PFSK-1 (cell line): ENCODE measurements at regions not wholly inside any gene's neighbourhood (a gene's known extent, or its start where the extent isn't known, plus 50 kb on each side); places are given as distances from the start of the nearest gene placed in this dataset.

Experiments
- FOXP2 ChIP-seq: optimal IDR thresholded peaks from 2 replicates; pipeline ENCODE3; 2011; ENCODE audit warnings: borderline replicate concordance, control low read depth, inconsistent platforms; ENCODE audit not compliant: insufficient read depth; ENCODE audit errors: extremely low read length, extremely low read depth
- POLR2AphosphoS5 ChIP-seq: IDR thresholded peaks from 2 replicates; pipeline ENCODE4 v1.6.1; 2012; ENCODE audit warnings: low read depth, mild to moderate bottlenecking, control low read depth, low read length, moderate library complexity
- SIN3A ChIP-seq: IDR thresholded peaks from 2 replicates; pipeline ENCODE4 v1.6.1; 2012; ENCODE audit warnings: mild to moderate bottlenecking, low read length, moderate library complexity, borderline replicate concordance; ENCODE audit not compliant: insufficient read depth
- TAF1 ChIP-seq: IDR thresholded peaks from 2 replicates; pipeline ENCODE4 v1.6.1; 2012; ENCODE audit warnings: low read length, control low read depth, borderline replicate concordance; ENCODE audit not compliant: insufficient read depth
- TF ChIP-seq, protein P1 (sequence below), 2 experiments: IDR thresholded peaks; 2 replicates each; pipeline versions ENCODE4 v1.6.1 to v1.8.0; 2011 to 2012; ENCODE audit warnings: low read depth in 2 of 2, low read length in 2 of 2, control low read depth in 1 of 2, inconsistent platforms in 1 of 2, mild to moderate bottlenecking in 1 of 2, moderate library complexity in 1 of 2; ENCODE audit not compliant: insufficient read depth in 1 of 2

- TF ChIP-seq TAF1 (no peak), SIN3A (no peak), POLR2AphosphoS5 (no peak), FOXP2 (no peak)
- TF ChIP-seq, protein P1, sequence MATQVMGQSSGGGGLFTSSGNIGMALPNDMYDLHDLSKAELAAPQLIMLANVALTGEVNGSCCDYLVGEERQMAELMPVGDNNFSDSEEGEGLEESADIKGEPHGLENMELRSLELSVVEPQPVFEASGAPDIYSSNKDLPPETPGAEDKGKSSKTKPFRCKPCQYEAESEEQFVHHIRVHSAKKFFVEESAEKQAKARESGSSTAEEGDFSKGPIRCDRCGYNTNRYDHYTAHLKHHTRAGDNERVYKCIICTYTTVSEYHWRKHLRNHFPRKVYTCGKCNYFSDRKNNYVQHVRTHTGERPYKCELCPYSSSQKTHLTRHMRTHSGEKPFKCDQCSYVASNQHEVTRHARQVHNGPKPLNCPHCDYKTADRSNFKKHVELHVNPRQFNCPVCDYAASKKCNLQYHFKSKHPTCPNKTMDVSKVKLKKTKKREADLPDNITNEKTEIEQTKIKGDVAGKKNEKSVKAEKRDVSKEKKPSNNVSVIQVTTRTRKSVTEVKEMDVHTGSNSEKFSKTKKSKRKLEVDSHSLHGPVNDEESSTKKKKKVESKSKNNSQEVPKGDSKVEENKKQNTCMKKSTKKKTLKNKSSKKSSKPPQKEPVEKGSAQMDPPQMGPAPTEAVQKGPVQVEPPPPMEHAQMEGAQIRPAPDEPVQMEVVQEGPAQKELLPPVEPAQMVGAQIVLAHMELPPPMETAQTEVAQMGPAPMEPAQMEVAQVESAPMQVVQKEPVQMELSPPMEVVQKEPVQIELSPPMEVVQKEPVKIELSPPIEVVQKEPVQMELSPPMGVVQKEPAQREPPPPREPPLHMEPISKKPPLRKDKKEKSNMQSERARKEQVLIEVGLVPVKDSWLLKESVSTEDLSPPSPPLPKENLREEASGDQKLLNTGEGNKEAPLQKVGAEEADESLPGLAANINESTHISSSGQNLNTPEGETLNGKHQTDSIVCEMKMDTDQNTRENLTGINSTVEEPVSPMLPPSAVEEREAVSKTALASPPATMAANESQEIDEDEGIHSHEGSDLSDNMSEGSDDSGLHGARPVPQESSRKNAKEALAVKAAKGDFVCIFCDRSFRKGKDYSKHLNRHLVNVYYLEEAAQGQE (IDR thresholded peaks at IDR 0.05; ENCODE audit: insufficient read depth in 1 of 2, low read depth in 2 of 2, low read length in 2 of 2): no peak
Observed at GRCh38 chr2:195029804-195030654, 627.0 kb upstream of the SLC39A10 start.

DNA sequence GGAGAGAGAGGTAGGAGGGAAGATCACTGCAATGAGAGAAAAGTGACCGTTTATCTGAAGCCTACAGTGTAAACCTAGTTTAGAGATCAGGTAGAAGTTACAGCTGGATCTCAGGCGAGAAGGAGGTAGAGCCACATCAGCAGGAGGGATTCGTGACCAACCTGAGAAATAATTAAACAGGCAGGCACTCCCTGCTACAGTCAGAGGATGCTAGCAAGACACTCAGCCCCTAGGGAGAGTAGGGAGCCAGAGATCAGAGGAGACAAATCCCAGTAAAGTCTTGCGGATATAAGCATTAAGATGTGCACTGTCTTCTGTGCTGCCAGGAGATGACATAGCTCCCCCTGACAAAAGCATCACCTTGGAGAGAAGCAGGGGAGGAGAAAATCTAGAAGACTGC lies 629.1 kb upstream of the SLC39A10 start:
- TF ChIP-seq, protein P1 (IDR thresholded peaks at IDR 0.05; ENCODE audit: insufficient read depth in 1 of 2, low read depth in 2 of 2, low read length in 2 of 2): no peak
- TF ChIP-seq TAF1 (no peak), FOXP2 (no peak), SIN3A (no peak), POLR2AphosphoS5 (no peak)

GRCh38 chr2:195026261-195026660 lies 630.8 kb upstream of the SLC39A10 start:
- TF ChIP-seq FOXP2 (no peak), POLR2AphosphoS5 (no peak), SIN3A (no peak), TAF1 (no peak)
- TF ChIP-seq, protein P1 (IDR thresholded peaks at IDR 0.05; ENCODE audit: insufficient read depth in 1 of 2, low read depth in 2 of 2, low read length in 2 of 2): no peak

- no peak for TF ChIP-seq POLR2AphosphoS5
Observed at GRCh38 chr2:195022508-195022830, 634.6 kb upstream of the SLC39A10 start.

GRCh38 chr2:195021711-195022507 lies 635.1 kb upstream of the SLC39A10 start:
- TF ChIP-seq POLR2AphosphoS5: no peak
- TF ChIP-seq, protein P1 (IDR thresholded peaks at IDR 0.05; ENCODE audit: insufficient read depth in 1 of 2, low read depth in 2 of 2, low read length in 2 of 2): no peak
- TF ChIP-seq TAF1: no peak
- no peak for TF ChIP-seq FOXP2
- no peak for TF ChIP-seq SIN3A
